HCT116 (cell line): ENCODE measurements at regions not wholly inside any gene's neighbourhood (a gene's known extent, or its start where the extent isn't known, plus 50 kb on each side); places are given as distances from the start of the nearest gene placed in this dataset.

Experiments
- ATAC-seq: fragments of 200-7000 bp; cut with Tn5 transposase; 2 replicates; pipeline ENCODE4 v1.9.1; 2020; ENCODE audit warnings: mild to moderate bottlenecking, moderate library complexity
- BruUV-seq: library from RNA; stranded (reverse); fragments of 400-500 nt; replicated peaks from 2 replicates; lab custom pipeline; 2021; lab: Mats Ljungman, UMichigan
- CTCF ChIA-PET: fragments of 300-600 bp; sonication (Branson Sonifier 250); formaldehyde crosslinking; loops from one replicate; lab custom pipeline; 2021; ENCODE audit warnings: antibody characterized with exemption; lab: Charles Lee
- POLR2A ChIA-PET: fragments of 300-600, 350-600 bp; sonication (Branson Sonifier 250); formaldehyde crosslinking; loops from one replicate; lab custom pipeline; 2021; ENCODE audit warnings: antibody characterized with exemption; lab: Charles Lee
- RAD21 ChIA-PET, 2 experiments: fragments of 300-600 bp; sonication (Branson Sonifier 250); formaldehyde crosslinking; loops; one replicate each; lab custom pipeline; 2023; ENCODE audit warnings: low total read pairs in 2 of 2; ENCODE audit not compliant: uncharacterized antibody in 2 of 2, unreplicated experiment in 2 of 2, low non-redundant PET in 1 of 2; lab: Charles Lee
- DNase-seq: peaks from one replicate; pipeline ENCODE4 v3.0.0-alpha.2; 2010; ENCODE audit warnings: low read depth, low spot score
- H2AFZ ChIP-seq: fragments of 200-600 bp; shearing (Covaris generic), sonication (generic); 2 replicates; pipeline ENCODE4 v1.6.1; 2017; ENCODE audit warnings: low read depth, mixed run types, mixed read lengths, antibody characterized with exemption, low read length; ENCODE audit not compliant: poor library complexity, severe bottlenecking
- H3K27ac ChIP-seq: 2 replicates; pipeline ENCODE4 v1.5.1; 2012; ENCODE audit warnings: low read depth, low read length
- H3K27me3 ChIP-seq: fragments of 200-600 bp; sonication (generic); 2 replicates; pipeline ENCODE4 v1.6.1; 2016; ENCODE audit warnings: mixed run types, low read length, mixed read lengths; ENCODE audit not compliant: insufficient read depth
- H3K36me3 ChIP-seq, 2 experiments: fragments of 200-500 bp in 1 of 2; fragments of 200-600 bp in 1 of 2; sonication (Bioruptor generic) in 1 of 2; sonication (generic) in 1 of 2; 2 replicates each; pipeline versions ENCODE4 v1.5.1 to v1.6.1; 2014 to 2016; ENCODE audit warnings: low read length in 2 of 2, inconsistent platforms in 1 of 2, mixed read lengths in 1 of 2, mixed run types in 1 of 2; ENCODE audit not compliant: insufficient read depth in 2 of 2, control insufficient read depth in 1 of 2
- H3K4me1 ChIP-seq, 2 experiments: fragments of 200-600 bp in 1 of 2; sonication (generic) in 1 of 2; 2 replicates each; pipeline versions ENCODE4 v1.5.1 to v1.6.1; 2012 to 2017; ENCODE audit warnings: low read length in 2 of 2, inconsistent platforms in 1 of 2, mild to moderate bottlenecking in 1 of 2, mixed read lengths in 1 of 2, mixed run types in 1 of 2, moderate library complexity in 1 of 2; ENCODE audit not compliant: insufficient read depth in 2 of 2, control insufficient read depth in 1 of 2
- H3K4me2 ChIP-seq: fragments of 200-600 bp; sonication (generic); 2 replicates; pipeline ENCODE4 v1.6.1; 2017; ENCODE audit warnings: mixed run types, low read length, mixed read lengths
- H3K4me3 ChIP-seq, 2 experiments: fragments of 200-600 bp in 1 of 2; sonication (generic) in 1 of 2; replicated peaks in 1 of 2; 2 replicates each; pipeline ENCODE4 v1.5.1; 2011 to 2016; ENCODE audit warnings: low read length in 2 of 2, control low read depth in 1 of 2, low read depth in 1 of 2, mild to moderate bottlenecking in 1 of 2, mixed read lengths in 1 of 2, mixed run types in 1 of 2
- H3K79me2 ChIP-seq: fragments of 200-600 bp; sonication (generic); 2 replicates; pipeline ENCODE4 v1.6.1; 2017; ENCODE audit warnings: mild to moderate bottlenecking, mixed run types, low read length, moderate library complexity, mixed read lengths; ENCODE audit not compliant: insufficient read depth
- H3K9ac ChIP-seq: fragments of 200-600 bp; sonication (generic); 2 replicates; pipeline ENCODE4 v1.6.1; 2016; ENCODE audit warnings: low read length, mixed read lengths
- H3K9me2 ChIP-seq: fragments of 200-600 bp; sonication (generic), shearing (Covaris generic); 2 replicates; pipeline ENCODE4 v1.6.1; 2017; ENCODE audit warnings: mixed run types, mild to moderate bottlenecking, moderate library complexity; ENCODE audit not compliant: insufficient read depth
- H3K9me3 ChIP-seq, 2 experiments: fragments of 200-500 bp in 1 of 2; fragments of 200-600 bp in 1 of 2; sonication (Bioruptor generic) in 1 of 2; sonication (generic) in 1 of 2; 2 replicates each; pipeline ENCODE4 v1.6.1; 2014 to 2017; ENCODE audit warnings: low read length in 2 of 2, mixed read lengths in 2 of 2, inconsistent platforms in 1 of 2, low read depth in 1 of 2, mild to moderate bottlenecking in 1 of 2, mixed run types in 1 of 2, moderate library complexity in 1 of 2; ENCODE audit not compliant: control insufficient read depth in 1 of 2, insufficient read depth in 1 of 2
- H4K20me1 ChIP-seq: fragments of 200-600 bp; sonication (generic), shearing (Covaris generic); 2 replicates; pipeline ENCODE4 v1.6.1; 2017; ENCODE audit warnings: mixed run types, mild to moderate bottlenecking, moderate library complexity; ENCODE audit not compliant: insufficient read depth
- CBX3 ChIP-seq: IDR thresholded peaks from 2 replicates; pipeline ENCODE4 v1.6.1; 2012; ENCODE audit warnings: low read depth
- ELF1 ChIP-seq: IDR thresholded peaks from 2 replicates; pipeline ENCODE4 v1.6.1; 2012; ENCODE audit warnings: low read depth, borderline replicate concordance
- EZH2 ChIP-seq: fragments of 200-600 bp; sonication (generic); IDR thresholded peaks from 2 replicates; pipeline ENCODE4 v1.6.1; 2017; ENCODE audit warnings: antibody characterized with exemption, mixed run types
- EZH2phosphoT487 ChIP-seq: fragments of 200-600 bp; IDR thresholded peaks from 2 replicates; pipeline ENCODE4 v1.6.1; 2018; ENCODE audit warnings: antibody characterized with exemption, borderline replicate concordance
- FOSL1 ChIP-seq: IDR thresholded peaks from 2 replicates; pipeline ENCODE4 v1.6.1; 2012; ENCODE audit warnings: low read depth
- JUND ChIP-seq: IDR thresholded peaks from 2 replicates; pipeline ENCODE4 v1.6.1; 2012
- POLR2A ChIP-seq: IDR thresholded peaks from 2 replicates; pipeline ENCODE4 v1.7.0; 2011; ENCODE audit warnings: borderline replicate concordance; ENCODE audit not compliant: insufficient read depth, insufficient read length; ENCODE audit errors: extremely low read depth
- RAD21 ChIP-seq: IDR thresholded peaks from 2 replicates; pipeline ENCODE4 v1.6.1; 2012; ENCODE audit warnings: low read depth, mild to moderate bottlenecking
- REST ChIP-seq: IDR thresholded peaks from 2 replicates; pipeline ENCODE4 v1.6.1; 2012; ENCODE audit warnings: low read depth
- SIN3A ChIP-seq: IDR thresholded peaks from 2 replicates; pipeline ENCODE4 v1.6.1; 2012; ENCODE audit warnings: low read depth
- SP1 ChIP-seq: IDR thresholded peaks from 2 replicates; pipeline ENCODE4 v1.6.1; 2012; ENCODE audit warnings: low read depth
- SRF ChIP-seq: IDR thresholded peaks from 2 replicates; pipeline ENCODE4 v1.6.1; 2012; ENCODE audit warnings: low read depth
- TCF7L2 ChIP-seq: IDR thresholded peaks from 2 replicates; pipeline ENCODE4 v1.7.0; 2011; ENCODE audit warnings: borderline replicate concordance, inconsistent platforms; ENCODE audit not compliant: insufficient read depth, insufficient read length; ENCODE audit errors: extremely low read depth
- YY1 ChIP-seq: IDR thresholded peaks from 2 replicates; pipeline ENCODE4 v1.6.1; 2011; ENCODE audit warnings: low read length, low read depth, moderate library complexity, mild to moderate bottlenecking; ENCODE audit not compliant: insufficient replicate concordance; ENCODE audit errors: extremely low read depth
- ZFX ChIP-seq: fragments of 450-650 bp; IDR thresholded peaks from 2 replicates; pipeline ENCODE4 v1.6.1; 2017
- ZNF274 ChIP-seq: fragments of 200-500 bp; sonication (Bioruptor generic); IDR thresholded peaks from 2 replicates; pipeline ENCODE4 v1.6.1; 2014; ENCODE audit warnings: mild to moderate bottlenecking, low read depth, low read length, inconsistent platforms
- intact Hi-C: fragments of 100-400 bp; cut with micrococcal nuclease; formaldehyde crosslinking; loops from 2 replicates; pipeline ENCODE4 v1.10.0; 2022
- TF ChIP-seq, protein P1 (sequence below): IDR thresholded peaks from 2 replicates; pipeline ENCODE4 v1.6.1; 2012
- TF ChIP-seq, protein P2 (sequence below): IDR thresholded peaks from 2 replicates; pipeline ENCODE4 v1.6.1; 2012

- no peak overlapping the region for H2AFZ ChIP-seq
- no peaks in the 10 kb centered on the region for H3K9me2 ChIP-seq
- BruUV-seq, result no TSS peak
- no peaks in the 10 kb centered on the region for H4K20me1 ChIP-seq
- no peaks in the 10 kb centered on the region for H3K79me2 ChIP-seq
- TF ChIP-seq SP1, result no peak
- TF ChIP-seq, protein P1, sequence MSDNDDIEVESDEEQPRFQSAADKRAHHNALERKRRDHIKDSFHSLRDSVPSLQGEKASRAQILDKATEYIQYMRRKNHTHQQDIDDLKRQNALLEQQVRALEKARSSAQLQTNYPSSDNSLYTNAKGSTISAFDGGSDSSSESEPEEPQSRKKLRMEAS, result no peak
- TF ChIP-seq, protein P2, sequence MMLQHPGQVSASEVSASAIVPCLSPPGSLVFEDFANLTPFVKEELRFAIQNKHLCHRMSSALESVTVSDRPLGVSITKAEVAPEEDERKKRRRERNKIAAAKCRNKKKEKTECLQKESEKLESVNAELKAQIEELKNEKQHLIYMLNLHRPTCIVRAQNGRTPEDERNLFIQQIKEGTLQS, result no peak
- TF ChIP-seq JUND, result no peak
- no peak for TF ChIP-seq ZNF274
- TF ChIP-seq RAD21, result no peak
- TF ChIP-seq ZFX, result no peak
- TF ChIP-seq EZH2phosphoT487, result no peak
- TF ChIP-seq POLR2A, result no peak
- no peak for TF ChIP-seq SIN3A
- no peak for TF ChIP-seq TCF7L2
- intact Hi-C loops, result no loop called here
- H3K36me3 ChIP-seq, result no peaks in the 10 kb centered on the region
- ATAC-seq (no peak), DNase-seq (no peak)
- POLR2A ChIA-PET, result no interaction called here
- H3K9ac ChIP-seq, result no peak overlapping the region
- H3K27me3 ChIP-seq, result no peaks in the 10 kb centered on the region
- RAD21 ChIA-PET, result no interaction called here
- CTCF ChIA-PET, result no interaction called here
- H3K4me2 ChIP-seq, result no peak overlapping the region
- no peak overlapping the region for H3K27ac ChIP-seq
- no peaks in the 10 kb centered on the region for H3K4me1 ChIP-seq
- H3K9me3 ChIP-seq, result no peaks in the 10 kb centered on the region
- H3K4me3 ChIP-seq, result no peak overlapping the region
These were observed 85.8 kb upstream of the PITRM1 start for GRCh38 chr10:3258394-3258793.

GRCh38 chr10:3255616-3256015 is 83.0 kb upstream of the PITRM1 start:
- no peaks in the 10 kb centered on the region for H3K9me2 ChIP-seq
- ATAC-seq (no peak), DNase-seq (no peak)
- no peak overlapping the region for H3K27ac ChIP-seq
- no TSS peak for BruUV-seq
- H4K20me1 ChIP-seq, result no peaks in the 10 kb centered on the region
- H3K9ac ChIP-seq, result no peak overlapping the region
- no peak overlapping the region for H3K4me2 ChIP-seq
- TF ChIP-seq FOSL1 (no peak), POLR2A (no peak), ZFX (no peak), EZH2phosphoT487 (no peak), CBX3 (no peak), YY1 (no peak), ZNF274 (no peak), REST (no peak), SRF (no peak), ELF1 (no peak), EZH2 (no peak), TCF7L2 (no peak)
- TF ChIP-seq, protein P2, result no peak
- RAD21 ChIA-PET, result no interaction called here
- H3K27me3 ChIP-seq, result peaks cover 12% of the 10 kb centered on the region; the same call in 1 of the 2 replicates
- H3K4me1 ChIP-seq, result no peaks in the 10 kb centered on the region
- H3K36me3 ChIP-seq, result no peaks in the 10 kb centered on the region
- POLR2A ChIA-PET, result no interaction called here
- CTCF ChIA-PET, result no interaction called here
- H2AFZ ChIP-seq, result no peak overlapping the region
- intact Hi-C loops, result no loop called here
- H3K79me2 ChIP-seq, result no peaks in the 10 kb centered on the region
- no peaks in the 10 kb centered on the region for H3K9me3 ChIP-seq
- H3K4me3 ChIP-seq, result no peak overlapping the region
